CD4-positive, alpha-beta T cell treated with Interleukin-10 for 1 hour (primary cell): ENCODE measurements at regions not wholly inside any gene's neighbourhood (a gene's known extent, or its start where the extent isn't known, plus 50 kb on each side); places are given as distances from the start of the nearest gene placed in this dataset.
"Not testable (repeated sequence)": the region's sequence is repeated elsewhere in the genome, so short reads cannot be mapped to it uniquely, and the experiment has no call there.

ENCODE experiments used
- DNase-seq: peaks from one replicate; pipeline ENCODE4 v3.0.0-alpha.2; 2020

DNA sequence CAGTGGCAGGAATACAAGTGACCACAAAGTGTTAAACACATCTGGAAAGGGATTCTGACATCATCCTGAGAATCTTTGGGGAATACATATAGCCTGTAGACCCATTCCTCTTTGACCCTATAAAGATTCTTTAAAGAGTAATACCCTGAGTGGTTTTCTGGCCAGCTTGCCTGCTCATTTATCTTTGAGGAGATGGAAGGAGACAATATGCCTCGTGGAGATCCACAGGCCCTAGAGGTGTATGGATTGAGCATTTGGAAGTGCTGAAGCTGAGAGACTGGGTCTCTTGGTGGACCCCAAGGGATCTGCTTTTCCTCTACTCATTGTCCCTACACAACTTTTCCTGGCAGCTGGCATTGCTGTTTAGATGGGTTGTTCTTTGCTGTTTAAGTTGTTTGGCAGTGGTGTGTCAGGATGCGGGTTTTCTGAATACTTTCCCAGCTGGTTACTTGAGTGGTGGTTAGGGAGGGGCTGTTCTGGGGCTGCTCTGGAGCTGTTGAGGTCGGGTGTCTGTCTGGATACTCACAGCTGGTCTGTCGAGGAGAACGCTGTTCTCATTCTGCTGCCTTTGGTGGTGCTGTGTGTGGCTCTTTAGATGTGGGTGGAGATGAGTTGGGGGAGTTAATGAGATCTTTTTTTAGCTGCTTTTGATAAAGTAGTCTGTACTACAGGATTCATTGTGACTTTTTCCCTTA, 50.1 kb upstream of the FAM72C start:
- DNase-seq: not testable (repeated sequence)
